ENCODE measurements at regions not wholly inside any gene's neighbourhood (a gene's known extent, or its start where the extent isn't known, plus 50 kb on each side); places are given as distances from the start of the nearest gene placed in this dataset.

DNA sequence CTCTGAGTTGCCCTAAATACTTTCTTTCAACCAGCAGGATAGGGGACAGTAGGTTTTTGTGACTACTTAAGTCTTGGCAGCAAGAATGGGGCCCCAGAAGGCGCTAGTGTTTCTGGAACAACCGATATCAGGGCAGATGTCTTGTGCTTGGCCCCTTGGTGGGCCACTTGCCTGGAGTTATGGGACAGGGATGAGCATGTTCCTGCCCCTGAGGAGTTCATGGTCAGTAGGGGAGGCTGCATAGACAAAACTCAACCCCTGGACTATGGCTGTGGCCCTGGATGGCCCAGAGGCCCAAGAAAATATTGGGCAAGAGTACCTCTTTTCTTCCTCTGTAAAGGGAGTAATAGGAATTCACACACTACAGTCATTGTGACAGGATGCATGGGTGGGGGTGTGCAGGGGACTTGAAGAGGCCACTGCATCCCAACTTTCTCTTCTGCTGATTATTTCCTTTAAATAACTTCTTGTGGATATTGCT lies 57.7 kb upstream of the IGFBP3 start:
- TF ChIP-seq, protein P1, sequence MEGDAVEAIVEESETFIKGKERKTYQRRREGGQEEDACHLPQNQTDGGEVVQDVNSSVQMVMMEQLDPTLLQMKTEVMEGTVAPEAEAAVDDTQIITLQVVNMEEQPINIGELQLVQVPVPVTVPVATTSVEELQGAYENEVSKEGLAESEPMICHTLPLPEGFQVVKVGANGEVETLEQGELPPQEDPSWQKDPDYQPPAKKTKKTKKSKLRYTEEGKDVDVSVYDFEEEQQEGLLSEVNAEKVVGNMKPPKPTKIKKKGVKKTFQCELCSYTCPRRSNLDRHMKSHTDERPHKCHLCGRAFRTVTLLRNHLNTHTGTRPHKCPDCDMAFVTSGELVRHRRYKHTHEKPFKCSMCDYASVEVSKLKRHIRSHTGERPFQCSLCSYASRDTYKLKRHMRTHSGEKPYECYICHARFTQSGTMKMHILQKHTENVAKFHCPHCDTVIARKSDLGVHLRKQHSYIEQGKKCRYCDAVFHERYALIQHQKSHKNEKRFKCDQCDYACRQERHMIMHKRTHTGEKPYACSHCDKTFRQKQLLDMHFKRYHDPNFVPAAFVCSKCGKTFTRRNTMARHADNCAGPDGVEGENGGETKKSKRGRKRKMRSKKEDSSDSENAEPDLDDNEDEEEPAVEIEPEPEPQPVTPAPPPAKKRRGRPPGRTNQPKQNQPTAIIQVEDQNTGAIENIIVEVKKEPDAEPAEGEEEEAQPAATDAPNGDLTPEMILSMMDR (IDR thresholded peaks at IDR 0.05; ENCODE audit: insufficient read depth, low read length, missing control alignments), result no peak
- ChIA-PET CTCF (no interaction called here), POLR2A (interaction anchor here (0.8 to 1.4 kb wide), 4 partner anchors 13 to 167 kb away, joined by 3 to 5 read pairs (median 3); no protein-coding TSS in a partner anchor)
- DNase-seq (ENCODE audit: low read depth, low spot score), result no peak
- H3K4me3 ChIP-seq (ENCODE audit: low read depth, low read length), result no peak overlapping the region; the same call in 1 of the 2 replicates

DNA sequence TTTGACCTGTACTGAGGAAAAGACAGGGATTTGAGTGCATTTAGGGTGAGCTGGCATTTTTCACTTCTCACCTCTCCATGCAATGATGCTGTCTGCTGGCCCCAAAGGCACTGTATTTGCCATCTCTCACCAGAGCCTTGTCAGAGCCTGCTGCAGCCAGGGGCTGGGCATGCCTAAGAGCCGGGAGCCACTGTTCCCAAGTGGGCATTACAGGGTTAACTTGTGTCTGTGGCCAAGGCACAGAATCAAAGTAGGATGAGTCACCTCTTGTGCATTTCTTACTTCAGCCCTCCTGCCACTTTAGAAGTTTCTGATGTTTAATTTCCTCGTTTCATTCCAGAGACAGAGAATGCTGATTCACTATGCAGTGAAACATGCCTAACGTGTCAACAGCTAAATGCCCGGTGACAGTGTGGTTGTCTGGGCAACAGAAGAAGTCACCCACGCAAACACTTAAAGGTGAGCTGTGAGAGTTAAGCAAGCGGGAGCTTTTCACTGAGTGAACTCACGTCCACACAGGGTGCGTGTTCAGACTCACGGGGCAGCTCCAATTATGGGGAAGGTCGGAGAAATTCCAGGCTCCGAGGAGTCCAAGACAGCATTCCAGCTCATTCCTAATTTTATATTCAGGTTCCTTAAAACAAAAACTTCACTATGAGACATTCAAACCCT lies 57.1 kb upstream of the IGFBP3 start:
- peak overlapping the region; percentile 32 for H3K4me3 ChIP-seq (ENCODE audit: low read depth, low read length)
- ChIA-PET CTCF (interaction anchor here (1.0 kb wide), 1 partner anchor 56 kb away, joined by 3 read pairs; no protein-coding TSS in a partner anchor), POLR2A (interaction anchor here (0.8 to 1.4 kb wide), 4 partner anchors 12 to 167 kb away, joined by 3 to 5 read pairs (median 3); no protein-coding TSS in a partner anchor)
- TF ChIP-seq, protein P1 (IDR thresholded peaks at IDR 0.05; ENCODE audit: insufficient read depth, low read length, missing control alignments), result no peak
- peak; percentile 99 for DNase-seq (ENCODE audit: low read depth, low spot score)

DNA sequence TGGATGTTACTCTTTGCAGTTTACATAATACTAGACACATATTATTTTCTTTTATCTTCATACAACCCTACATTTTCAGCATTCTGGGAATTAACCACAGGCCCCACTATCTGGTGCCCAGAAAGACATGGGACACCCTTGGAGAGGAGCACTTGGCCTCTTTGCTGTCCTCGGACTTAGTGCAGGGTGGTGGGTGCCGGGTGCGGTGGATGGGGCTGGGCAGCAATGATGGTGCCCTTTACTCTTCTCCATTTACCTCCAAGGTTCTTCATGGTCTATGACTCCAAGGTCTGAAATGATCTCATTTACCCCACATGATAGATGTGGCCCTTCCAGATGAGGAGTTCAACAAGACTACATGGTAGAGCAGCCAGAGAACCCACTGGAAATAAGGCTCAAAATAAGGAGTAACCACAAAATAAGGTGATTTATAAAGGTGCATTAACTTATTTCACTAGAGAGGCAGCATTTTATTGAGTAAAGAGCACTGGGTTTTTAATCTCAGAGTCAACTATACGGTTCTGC lies 56.2 kb upstream of the IGFBP3 start:
- no peak for DNase-seq (ENCODE audit: low read depth, low spot score)
- CTCF ChIA-PET, result interaction anchor here (1.0 kb wide), 1 partner anchor 55 kb away, joined by 3 read pairs; no protein-coding TSS in a partner anchor
- TF ChIP-seq, protein P1 (IDR thresholded peaks at IDR 0.05; ENCODE audit: insufficient read depth, low read length, missing control alignments), result no peak
- POLR2A ChIA-PET, result interaction anchor here (1.4 kb wide), 1 partner anchor 162 kb away, joined by 5 read pairs; no protein-coding TSS in a partner anchor
- no peak overlapping the region for H3K4me3 ChIP-seq (ENCODE audit: low read depth, low read length)

DNA sequence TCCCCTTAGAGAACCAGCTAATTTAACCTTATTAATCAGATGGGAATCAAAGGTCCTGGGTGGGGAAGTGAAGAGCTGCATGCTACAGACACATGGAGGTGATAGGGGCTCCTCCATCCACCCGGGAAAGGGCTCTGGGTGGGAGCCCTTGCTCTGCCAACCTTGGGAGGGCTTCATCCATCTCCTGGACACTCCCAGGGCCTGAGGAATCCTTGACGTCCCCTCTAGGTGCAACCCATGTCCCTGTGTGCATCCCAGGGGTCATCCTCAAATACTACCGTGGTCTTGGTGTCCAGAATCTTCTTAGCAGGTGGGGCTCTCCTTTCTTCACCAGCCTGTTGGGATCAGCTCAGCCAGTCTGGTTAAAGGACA lies 55.4 kb upstream of the IGFBP3 start:
- ChIA-PET POLR2A (interaction anchor here (1.1 kb wide), 1 partner anchor 56 kb away, joined by 3 read pairs; the partner anchor contains the start of gene IGFBP3), CTCF (interaction anchor here (1.8 kb wide), 1 partner anchor 53 kb away, joined by 9 read pairs; no protein-coding TSS in a partner anchor)
- TF ChIP-seq, protein P1 (IDR thresholded peaks at IDR 0.05; ENCODE audit: insufficient read depth, low read length, missing control alignments), result no peak

DNA sequence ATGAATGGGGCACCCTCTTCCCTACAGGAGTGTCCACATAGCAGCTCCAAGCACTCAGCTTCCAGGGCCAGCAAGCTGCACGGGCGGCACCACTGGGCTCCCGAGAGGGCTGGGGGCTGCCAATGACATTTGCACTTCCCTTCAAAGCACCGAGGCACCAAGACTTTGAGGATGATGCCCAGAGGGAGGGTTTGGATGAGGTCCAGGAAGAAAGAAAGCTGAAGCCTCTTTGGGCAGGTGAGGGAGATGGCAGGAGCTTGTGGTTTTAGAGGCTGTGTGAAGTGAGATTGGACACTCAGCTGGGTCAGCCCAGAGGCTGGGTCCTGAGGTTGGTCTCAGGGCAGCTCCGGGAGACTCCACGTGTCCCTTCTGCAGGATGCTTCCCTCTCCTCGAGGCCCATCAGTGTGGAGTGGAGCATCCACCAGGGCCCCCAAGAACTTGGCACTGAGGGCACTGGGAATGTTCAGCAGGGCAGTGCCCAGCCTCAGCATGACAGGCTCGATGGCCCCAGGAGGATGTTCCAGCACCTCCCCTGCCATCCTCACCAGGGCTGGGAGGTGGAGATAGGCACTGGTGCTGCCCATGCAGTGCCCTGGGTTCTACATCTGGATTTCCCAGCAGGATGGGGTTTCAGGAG lies 54.9 kb upstream of the IGFBP3 start:
- TF ChIP-seq, protein P1 (IDR thresholded peaks at IDR 0.05; ENCODE audit: insufficient read depth, low read length, missing control alignments), result no peak
- H3K4me3 ChIP-seq (ENCODE audit: low read depth, low read length), result no peak overlapping the region
- no peak for DNase-seq (ENCODE audit: low read depth, low spot score)
- POLR2A ChIA-PET, result interaction anchor here (1.1 kb wide), 1 partner anchor 55 kb away, joined by 3 read pairs; the partner anchor contains the start of gene IGFBP3
- CTCF ChIA-PET, result interaction anchor here (1.1 to 1.8 kb wide), 2 partner anchors 53 to 58 kb away, joined by 3 to 9 read pairs; no protein-coding TSS in a partner anchor

More for the DNA sequence above, 55.4 kb upstream of the IGFBP3 start:
- no peak for DNase-seq (ENCODE audit: low read depth, low spot score)
- H3K4me3 ChIP-seq (ENCODE audit: low read depth, low read length), result no peak overlapping the region

Data from AG04449 (cell line).